ENCODE measurements at regions not wholly inside any gene's neighbourhood (a gene's known extent, or its start where the extent isn't known, plus 50 kb on each side); places are given as distances from the start of the nearest gene placed in this dataset.
"Not testable (repeated sequence)": the region's sequence is repeated elsewhere in the genome, so short reads cannot be mapped to it uniquely, and the experiment has no call there.

DNA sequence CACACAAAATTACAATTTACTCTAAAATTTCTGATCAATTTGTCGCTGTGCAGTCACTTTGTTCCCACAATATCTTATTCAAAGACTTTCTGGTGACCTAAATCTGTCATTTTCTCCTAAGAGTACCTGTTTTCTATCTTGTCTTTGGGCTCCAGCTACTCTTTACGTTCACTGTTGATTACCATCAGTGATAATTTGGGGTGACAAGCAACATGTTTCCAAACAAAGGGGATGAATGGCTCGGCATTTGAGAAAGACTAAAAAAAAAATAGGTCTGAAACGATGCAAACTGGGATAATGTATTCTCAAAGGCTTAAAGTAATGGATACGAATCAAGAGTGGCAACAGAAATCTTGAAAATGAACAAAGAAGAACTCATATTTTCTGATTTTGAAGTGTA is 205.2 kb upstream of the DAB2 start:
- no peak for DNase-seq

DNA sequence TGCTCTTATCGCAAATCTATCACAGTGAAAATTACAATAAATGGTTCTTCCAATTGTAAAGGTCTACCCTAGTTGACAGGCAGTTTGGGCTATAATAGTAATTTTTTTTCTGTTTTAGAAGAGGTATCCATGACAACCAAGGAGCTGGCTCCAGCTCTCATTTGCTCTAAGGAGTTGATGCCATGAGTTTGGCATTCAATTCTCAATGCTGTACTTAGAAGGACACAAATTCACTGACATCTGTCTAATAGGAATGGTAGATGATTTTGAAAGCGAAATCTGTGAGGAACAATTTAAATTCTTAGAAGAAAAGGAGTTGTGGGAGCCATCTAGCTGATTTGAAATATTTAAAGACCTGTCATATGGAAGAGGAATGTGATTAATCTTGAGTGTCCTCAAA is 203.6 kb upstream of the DAB2 start:
- no peak for DNase-seq

DNA sequence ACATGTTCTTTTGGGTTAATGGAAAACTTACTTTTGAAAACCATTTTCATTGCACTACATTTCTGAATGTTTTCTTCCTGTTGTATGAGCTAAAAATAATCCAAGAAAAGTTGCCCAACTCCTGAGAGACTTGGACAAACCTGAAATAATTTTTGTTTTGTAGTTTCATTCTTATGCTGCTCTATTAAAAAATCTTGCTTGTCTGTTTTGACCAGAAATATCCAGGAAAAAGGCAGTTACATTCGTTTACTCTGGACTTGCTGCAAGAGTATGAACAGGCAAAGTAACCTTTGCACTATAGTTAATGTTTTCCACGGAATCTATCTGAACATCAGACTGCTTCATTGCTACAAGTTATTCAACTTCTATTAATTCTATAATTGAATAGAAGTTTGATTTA is 200.1 kb upstream of the DAB2 start:
- no peak for DNase-seq

- no peak for DNase-seq
Observed at GRCh38 chr5:39624268-39624886, 199.6 kb upstream of the DAB2 start.

DNA sequence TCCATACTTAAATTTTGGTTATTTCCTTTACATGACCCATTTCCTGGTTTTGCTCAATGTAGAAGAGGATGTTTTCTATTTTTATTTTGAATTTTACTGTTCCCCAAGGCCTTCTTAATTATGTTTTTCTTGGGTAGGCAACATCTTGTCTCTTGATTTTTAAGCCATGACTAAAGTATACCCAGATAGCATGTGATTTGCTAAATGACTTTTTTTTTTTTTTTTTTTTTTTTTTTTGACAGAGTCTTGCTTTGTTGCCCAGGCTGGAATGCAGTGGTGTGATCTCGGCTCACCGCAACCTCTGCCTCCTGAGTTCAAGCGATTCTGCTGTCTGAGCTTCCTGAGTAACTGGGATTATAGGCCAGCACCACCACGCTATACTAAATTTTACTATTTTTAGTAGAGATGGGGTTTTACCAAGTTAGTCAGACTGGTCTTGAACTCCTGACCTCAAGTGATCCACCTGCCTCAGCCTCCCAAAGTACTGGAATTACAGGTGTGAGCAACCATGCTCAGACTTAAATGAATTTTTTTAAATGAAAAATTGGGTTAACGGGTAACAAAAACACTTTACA is 198.6 kb upstream of the DAB2 start:
- no peak for DNase-seq

DNA sequence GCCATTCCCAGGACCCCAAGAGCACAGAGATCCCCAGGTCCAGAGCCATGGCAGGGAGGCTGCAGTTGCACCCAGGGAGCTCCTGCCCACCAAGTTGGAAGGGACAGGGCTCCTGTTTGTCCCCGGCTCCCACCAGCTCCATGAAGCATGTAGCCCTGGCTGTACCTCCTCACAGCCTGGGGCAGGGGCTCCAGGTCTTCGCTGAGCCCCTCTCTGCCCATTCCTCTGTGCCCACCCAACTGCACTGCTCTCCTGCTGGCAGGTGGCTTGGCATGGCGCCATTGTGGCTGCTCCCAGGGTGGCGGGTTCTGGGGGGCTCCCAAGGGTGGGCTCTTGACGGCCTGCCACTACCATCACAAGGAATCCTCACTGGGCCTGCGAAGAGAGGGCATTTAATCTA is 197.5 kb upstream of the DAB2 start:
- DNase-seq = no peak

DNA sequence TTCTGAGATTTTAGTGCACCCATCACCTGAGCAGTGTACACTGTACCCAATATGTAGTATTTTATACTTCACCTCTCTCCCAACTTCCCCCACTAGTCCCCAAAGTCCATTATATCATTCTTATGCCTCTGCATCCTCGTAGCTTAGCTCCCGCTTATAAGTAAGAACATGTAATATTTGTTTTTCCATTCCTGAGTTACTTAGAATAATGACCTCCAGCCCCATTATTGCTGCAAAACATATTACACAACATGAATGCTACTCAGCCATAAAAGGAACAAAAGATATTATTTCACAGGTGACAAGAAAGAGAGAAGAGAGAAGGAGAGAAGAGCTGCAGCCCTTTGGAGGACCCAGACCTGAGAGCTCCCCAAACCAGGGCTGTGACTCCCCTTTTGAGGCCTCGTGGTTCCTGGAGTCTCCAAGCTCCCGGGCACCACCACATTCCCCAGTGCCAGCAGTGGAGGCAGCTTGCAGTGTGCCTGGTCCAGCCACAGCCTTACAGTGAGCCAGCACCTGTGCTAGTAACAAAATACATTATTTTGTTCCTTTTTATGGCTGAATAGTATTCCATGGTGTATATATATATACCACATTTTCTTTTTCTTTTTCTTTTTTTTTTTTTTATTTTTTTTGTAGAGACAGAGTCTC is 194.5 kb upstream of the DAB2 start:
- no peak for DNase-seq

DNA sequence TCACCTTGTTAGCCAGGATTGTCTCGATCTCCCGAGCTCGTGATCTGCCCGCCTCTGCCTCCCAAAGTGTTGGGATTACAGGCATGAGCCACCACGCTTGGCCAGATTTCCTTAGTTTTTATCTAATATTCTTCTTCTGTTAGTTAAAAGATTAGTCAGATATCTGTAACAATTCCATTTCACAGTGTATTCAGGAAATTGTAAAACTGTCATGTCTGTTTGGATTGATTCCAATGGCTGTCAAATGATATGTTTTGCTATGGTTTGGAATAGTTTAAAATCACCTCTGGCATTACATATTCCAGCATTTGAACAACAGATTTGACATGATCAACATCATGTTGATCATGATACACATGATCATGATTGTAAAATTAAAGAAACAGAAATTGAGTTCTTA is 193.6 kb upstream of the DAB2 start:
- no peak for DNase-seq

DNA sequence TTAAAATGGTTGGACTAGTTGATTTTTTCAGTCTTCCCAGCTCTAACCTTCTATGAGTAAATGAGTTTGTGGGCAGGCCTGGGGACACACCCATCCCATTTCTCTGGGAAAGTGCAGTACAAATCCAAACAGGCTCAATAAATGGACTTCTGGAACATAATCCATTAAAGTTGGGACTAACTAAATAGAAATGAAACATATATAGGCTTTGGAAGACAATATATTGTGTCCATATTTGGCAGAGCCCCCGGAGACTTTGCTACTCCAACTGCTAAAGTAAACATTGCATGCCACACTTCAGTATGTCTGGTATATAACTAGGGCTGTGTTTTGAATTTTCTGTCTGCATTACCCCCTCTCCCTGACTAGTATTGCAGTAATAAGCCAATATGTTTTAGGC is 191.4 kb upstream of the DAB2 start:
- DNase-seq = no peak

- DNase-seq = not testable (repeated sequence)
Observed at GRCh38 chr5:39611076-39611475, 186.3 kb upstream of the DAB2 start.

DNA sequence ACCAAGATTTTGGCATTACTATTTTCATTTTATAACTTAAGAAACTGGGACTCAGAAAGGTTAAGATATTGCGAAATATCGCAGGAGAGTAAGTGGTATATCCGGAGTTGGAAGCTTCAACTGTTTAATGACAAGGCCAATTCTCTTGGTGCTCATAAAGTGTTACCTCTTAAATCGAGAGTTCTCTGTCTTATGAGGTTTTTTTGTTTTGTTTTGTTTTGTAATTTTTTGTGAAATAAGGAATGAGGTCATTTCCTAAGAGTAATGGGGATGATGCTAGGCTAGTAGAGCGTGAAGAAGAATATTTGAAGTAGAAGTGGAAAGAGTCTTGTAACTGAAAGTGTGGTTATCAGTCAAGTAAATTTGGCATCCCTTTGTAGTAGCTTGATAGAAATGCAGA is 183.2 kb upstream of the DAB2 start:
- no peak for DNase-seq

DNA sequence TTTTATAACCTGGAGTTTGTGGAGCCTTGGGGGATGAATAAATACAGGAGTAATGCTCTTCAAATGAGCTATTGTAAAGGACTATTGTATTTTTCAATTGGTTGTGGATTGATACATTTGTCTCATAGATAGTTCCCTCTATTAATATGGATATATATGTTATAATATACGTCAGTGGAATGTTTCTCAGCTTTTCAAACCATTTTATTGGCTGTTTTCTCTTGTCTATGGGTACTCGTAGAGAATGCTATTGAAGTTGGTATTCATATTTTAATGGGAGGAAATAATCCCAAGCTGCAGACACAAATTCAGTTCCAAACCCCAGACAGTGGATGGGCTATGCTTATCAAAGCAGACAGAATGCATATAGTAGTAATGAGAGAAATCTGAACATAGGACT is 181.8 kb upstream of the DAB2 start:
- no peak for DNase-seq

- no peak for DNase-seq
Observed at GRCh38 chr5:39605588-39606575, 181.1 kb upstream of the DAB2 start.

- DNase-seq = no peak
Observed at GRCh38 chr5:39605145-39605544, 180.4 kb upstream of the DAB2 start.

- no peak for DNase-seq
Observed at GRCh38 chr5:39604491-39604890, 179.7 kb upstream of the DAB2 start.

- no peak for DNase-seq
Observed at GRCh38 chr5:39599721-39600431, 175.1 kb upstream of the DAB2 start.

DNA sequence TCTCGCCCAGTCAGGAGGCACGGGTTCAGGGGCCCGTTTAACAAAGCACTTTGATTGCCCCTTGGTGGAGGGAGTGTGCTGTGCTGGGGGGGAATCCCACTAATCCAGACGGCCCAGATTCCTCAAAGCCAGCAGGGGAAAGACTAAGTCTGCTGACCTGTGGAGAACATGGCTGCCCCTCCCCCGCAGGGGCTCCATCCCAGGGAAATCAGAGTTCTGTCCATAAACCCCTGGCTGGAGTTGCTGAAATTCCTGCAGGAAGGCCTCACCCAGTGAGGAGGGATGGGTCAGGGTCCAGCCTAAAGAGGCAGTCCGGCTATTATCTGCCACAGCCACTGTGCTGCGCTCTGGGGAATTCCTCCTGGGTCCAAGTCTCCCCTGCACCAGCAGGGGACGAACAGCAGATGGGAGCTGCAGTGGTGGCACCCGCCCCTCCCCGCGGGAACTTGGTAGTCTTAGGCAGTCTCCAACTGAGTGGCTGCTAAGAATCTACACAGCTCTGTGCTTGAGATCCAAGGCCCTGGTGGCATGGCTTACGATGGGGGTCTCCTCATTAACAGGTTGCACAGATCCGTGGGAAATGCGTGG is 174.0 kb upstream of the DAB2 start:
- no peak for DNase-seq

DNA sequence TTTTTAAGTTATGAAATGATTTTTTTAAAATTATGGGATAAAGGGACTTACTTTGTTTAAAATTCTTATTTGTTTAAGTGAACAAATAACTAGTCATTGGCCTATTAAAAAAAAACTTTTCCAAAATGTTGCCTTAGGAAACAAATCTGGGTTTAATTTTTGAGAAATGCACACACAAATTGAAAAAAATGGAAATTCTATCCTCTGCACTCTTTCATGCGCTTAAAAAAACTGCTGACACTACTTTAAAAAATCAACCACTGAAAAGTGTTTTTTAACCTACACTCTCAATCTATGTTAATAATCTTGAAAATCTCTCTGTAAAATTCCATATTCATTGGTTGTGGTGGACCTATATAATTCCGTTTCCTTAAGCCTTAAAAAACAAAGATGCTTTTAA is 163.4 kb upstream of the DAB2 start:
- no peak for DNase-seq

DNA sequence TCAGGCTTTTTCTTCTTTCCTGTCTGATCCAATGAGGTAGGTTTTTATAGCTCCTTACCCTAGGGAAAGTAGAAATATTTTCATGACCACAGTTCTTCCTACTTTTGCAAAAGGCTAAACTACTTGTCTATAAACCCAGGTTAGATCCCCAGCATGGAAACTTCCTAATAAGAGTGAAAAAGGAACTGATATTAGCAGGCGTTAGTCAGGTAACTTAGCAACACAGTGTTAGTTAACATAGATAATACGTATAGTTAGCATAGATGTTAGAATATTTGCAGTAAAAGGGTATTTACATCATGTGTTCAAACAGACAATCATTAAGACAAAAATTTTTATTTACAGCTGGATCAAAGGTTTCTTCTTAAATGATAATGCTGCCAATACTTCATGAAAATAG is 162.9 kb upstream of the DAB2 start:
- DNase-seq = no peak

DNA sequence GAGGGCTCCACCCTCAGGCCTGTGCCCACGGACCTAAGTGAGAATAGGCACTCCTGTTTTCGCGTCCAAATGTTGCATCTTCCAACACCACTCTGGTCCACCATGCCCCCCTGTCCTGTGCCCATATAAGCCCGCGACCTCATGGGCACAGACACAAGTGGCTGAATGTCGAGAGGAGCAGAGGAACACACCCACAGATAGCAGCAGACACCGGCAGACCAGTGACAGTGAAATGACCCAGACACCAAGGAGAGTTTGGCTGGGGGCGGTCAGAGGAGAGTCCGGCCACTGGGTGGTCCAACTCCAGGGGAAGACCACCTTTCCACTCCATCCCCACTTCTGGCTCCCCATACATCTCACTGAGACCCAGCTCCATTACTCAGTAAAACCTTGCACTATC is 161.4 kb upstream of the DAB2 start:
- no peak for DNase-seq

DNA sequence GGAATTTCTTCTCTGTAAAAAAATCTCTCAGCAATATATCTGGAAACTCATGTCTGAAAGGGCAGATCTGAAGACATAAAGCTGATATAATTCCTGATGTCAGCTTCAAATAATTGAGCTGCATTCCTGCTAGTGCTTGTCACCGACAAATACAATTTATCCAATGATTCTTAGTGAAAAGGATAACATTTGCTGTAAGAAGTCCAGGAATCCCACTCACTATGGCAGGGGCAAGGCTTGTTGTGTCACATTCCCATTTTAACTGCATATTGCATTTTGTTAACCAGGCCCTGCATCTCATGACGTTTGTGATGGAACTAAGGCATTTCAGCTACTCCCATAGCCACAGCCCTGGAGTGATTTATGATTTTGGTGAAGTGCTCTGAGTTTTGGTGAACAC is 160.1 kb upstream of the DAB2 start:
- no peak for DNase-seq

- no peak for DNase-seq
Observed at GRCh38 chr5:39580702-39581453, 156.1 kb upstream of the DAB2 start.
